K562 (cell line): ENCODE measurements at regions not wholly inside any gene's neighbourhood (a gene's known extent, or its start where the extent isn't known, plus 50 kb on each side); places are given as distances from the start of the nearest gene placed in this dataset.

ENCODE experiments used
- ATAC-seq: fragments of 200-7000 bp; cut with Tn5 transposase; 3 replicates; pipeline ENCODE4 v1.9.1; 2020; ENCODE audit warnings: moderate library complexity
- BruUV-seq: library from RNA; stranded (reverse); fragments of 400-500 nt; replicated peaks from 2 replicates; lab custom pipeline; 2021; lab: Mats Ljungman, UMichigan
- CTCF ChIA-PET: fragments of 300-600 bp; formaldehyde crosslinking; extraction: SDS; loops from one replicate; lab custom pipeline; 2021; ENCODE audit warnings: low intra/inter-chr PET ratio; lab: Yijun Ruan, JAX
- POLR2A ChIA-PET: fragments of 300-600, 350-650 bp; sonication (Branson Sonifier 250); formaldehyde crosslinking; extraction: SDS; loops from one replicate; lab custom pipeline; 2021; ENCODE audit warnings: antibody characterized with exemption, inconsistent platforms; lab: Yijun Ruan, JAX
- DNase-seq, 4 experiments: peaks; one replicate each; pipeline versions ENCODE4 v3.0.0 to v3.0.0-alpha.2; 2011 to 2018; ENCODE audit warnings: low spot score in 3 of 4, mixed read lengths in 3 of 4; ENCODE audit errors: extremely low read depth in 1 of 4
- FAIRE-seq: peaks from 2 replicates; lab custom pipeline; 2011; peaks lifted over from hg19 to GRCh38; lab: Jason Lieb, UNC
- H2AFZ ChIP-seq: 2 replicates; pipeline ENCODE4 v1.6.0; 2011; ENCODE audit warnings: low read depth, low read length, control low read depth, inconsistent platforms
- H3K27ac ChIP-seq: fragments of 200-600 bp; 3 replicates; pipeline ENCODE4 v1.8.0; 2011; ENCODE audit warnings: low read depth, mild to moderate bottlenecking, control low read depth, inconsistent platforms, low read length, moderate library complexity, mixed read lengths; ENCODE audit errors: extremely low read depth
- H3K27me3 ChIP-seq, 2 experiments: fragments of 300-600 bp in 1 of 2; 2 replicates in 1 of 2; 3 replicates in 1 of 2; pipeline versions ENCODE4 v1.6.0 to v1.8.0; 2011; ENCODE audit warnings: inconsistent platforms in 2 of 2, low read length in 2 of 2, mild to moderate bottlenecking in 1 of 2, mixed read lengths in 1 of 2, moderate library complexity in 1 of 2; ENCODE audit not compliant: control insufficient read depth in 2 of 2, insufficient read depth in 2 of 2
- H3K36me3 ChIP-seq: fragments of 300-600 bp; 3 replicates; pipeline ENCODE4 v1.8.0; 2011; ENCODE audit warnings: mild to moderate bottlenecking, low read length, inconsistent platforms; ENCODE audit not compliant: control insufficient read depth, insufficient read depth
- H3K4me1 ChIP-seq, 2 experiments: fragments of 200-600 bp in 1 of 2; replicated peaks in 1 of 2; 2 replicates in 1 of 2; 3 replicates in 1 of 2; pipeline versions ENCODE4 v1.5.1 to v1.8.0; 2011; ENCODE audit warnings: inconsistent platforms in 2 of 2, low read length in 2 of 2, mild to moderate bottlenecking in 1 of 2, mixed read lengths in 1 of 2, moderate library complexity in 1 of 2; ENCODE audit not compliant: control insufficient read depth in 2 of 2, insufficient read depth in 2 of 2
- H3K4me2 ChIP-seq: 2 replicates; pipeline ENCODE4 v1.6.1; 2011; ENCODE audit warnings: low read length, control low read depth, inconsistent platforms, mixed read lengths; ENCODE audit not compliant: insufficient read depth
- H3K4me3 ChIP-seq: fragments of 200-600 bp; sonication (generic), shearing (Covaris generic); 2 replicates; pipeline ENCODE4 v1.5.1; 2016; ENCODE audit warnings: control low read depth, inconsistent platforms
- H3K79me2 ChIP-seq: fragments of 200-600 bp; 3 replicates; pipeline ENCODE4 v1.8.0; 2011; ENCODE audit warnings: low read length, inconsistent platforms; ENCODE audit not compliant: control insufficient read depth, insufficient read depth
- H3K9ac ChIP-seq, 2 experiments: 2 replicates each; pipeline versions ENCODE4 v1.6.0 to v1.6.1; 2011; ENCODE audit warnings: low read depth in 2 of 2, low read length in 2 of 2, control low read depth in 1 of 2, inconsistent platforms in 1 of 2, mild to moderate bottlenecking in 1 of 2, mixed read lengths in 1 of 2; ENCODE audit not compliant: insufficient read depth in 1 of 2
- H3K9me1 ChIP-seq: one replicate; pipeline ENCODE4 v1.6.0; 2011; ENCODE audit warnings: inconsistent platforms, mild to moderate bottlenecking, low read length, moderate library complexity; ENCODE audit not compliant: control insufficient read depth, insufficient read depth
- H3K9me3 ChIP-seq: replicated peaks from 2 replicates; pipeline ENCODE4 v1.5.1; 2011; ENCODE audit warnings: low read depth, low read length, inconsistent platforms; ENCODE audit not compliant: control insufficient read depth, insufficient read depth
- H4K20me1 ChIP-seq: replicated peaks from 2 replicates; pipeline ENCODE4 v1.6.1; 2011; ENCODE audit warnings: low read length, inconsistent platforms, mixed read lengths; ENCODE audit not compliant: control insufficient read depth, insufficient read depth
- POLR2H ChIP-seq: IDR thresholded peaks from 2 replicates; pipeline ENCODE4 v1.6.1; 2016; ENCODE audit warnings: missing genetic modification characterization, low read depth, mild to moderate bottlenecking, control low read depth, missing compliant biosample characterization, moderate library complexity
- ZNF124 ChIP-seq: sonication (generic); formaldehyde crosslinking; IDR thresholded peaks from 2 replicates; pipeline ENCODE4 v1.8.1; 2022; ENCODE audit warnings: missing genetic modification reagents
- WGBS: fragments of 100-300 bp; shearing (Covaris generic); methylation state at CpG from one replicate; pipeline ENCODE4 v1.1.6; 2016; ENCODE audit warnings: low coverage, mixed read lengths; ENCODE audit not compliant: insufficient coverage; ENCODE audit errors: missing lambda C conversion rate; 5-methylcytosine and 5-hydroxymethylcytosine counted together
- in situ Hi-C: fragments of 300-500 bp; cut with MboI; formaldehyde crosslinking; loops from 4 replicates; pipeline ENCODE4 v1.15.0; 2018; ENCODE audit warnings: inconsistent platforms, mixed read lengths
- intact Hi-C: fragments of 100-400 bp; cut with micrococcal nuclease; formaldehyde crosslinking; loops from 2 replicates; pipeline ENCODE4 v1.14.2; 2022

- Histone ChIP-seq H4K20me1 (no peaks in the 10 kb centered on the region), H3K9me1 (no peaks in the 10 kb centered on the region), H3K27me3 (no peaks in the 10 kb centered on the region), H3K79me2 (no peaks in the 10 kb centered on the region), H3K4me1 (no peaks in the 10 kb centered on the region), H3K36me3 (no peaks in the 10 kb centered on the region), H3K4me3 (no peak overlapping the region), H3K4me2 (no peak overlapping the region), H2AFZ (no peak overlapping the region), H3K27ac (no peak overlapping the region), H3K9ac (no peak overlapping the region), H3K9me3 (no peaks in the 10 kb centered on the region)
- no peak for FAIRE-seq
- BruUV-seq = no TSS peak
- 0% methylated on average over 3 of the region's 3 CpGs for WGBS
- POLR2A ChIA-PET = no interaction called here
- DNase-seq = no peak
- ATAC-seq = no peak
- no peak for TF ChIP-seq POLR2H (tag)
- in situ Hi-C loops = no loop called here
- CTCF ChIA-PET = no interaction called here
- intact Hi-C loops = no loop called here
Observed at GRCh38 chr2:51120754-51121280, 88.9 kb upstream of the NRXN1 start.

- DNase-seq = no peak
- no peaks in the 10 kb centered on the region for H3K9me3 ChIP-seq
- H2AFZ ChIP-seq = no peak overlapping the region
- no peak for FAIRE-seq
- intact Hi-C loops = no loop called here
- no peak for ATAC-seq
- WGBS = 0% methylated on average over 3 of the region's 3 CpGs
- in situ Hi-C loops = no loop called here
- no peaks in the 10 kb centered on the region for H4K20me1 ChIP-seq
- BruUV-seq = no TSS peak
- CTCF ChIA-PET = no interaction called here
- H3K4me3 ChIP-seq = no peak overlapping the region
- no peak overlapping the region for H3K9ac ChIP-seq
- H3K4me2 ChIP-seq = no peak overlapping the region
- H3K79me2 ChIP-seq = no peaks in the 10 kb centered on the region
- no peaks in the 10 kb centered on the region for H3K36me3 ChIP-seq
- H3K4me1 ChIP-seq = no peaks in the 10 kb centered on the region
- H3K9me1 ChIP-seq = no peaks in the 10 kb centered on the region
- no peak for TF ChIP-seq ZNF124 (CRISPR knock-in tag)
- POLR2A ChIA-PET = no interaction called here
- no peak overlapping the region for H3K27ac ChIP-seq
- no peaks in the 10 kb centered on the region for H3K27me3 ChIP-seq
Observed at GRCh38 chr2:51111532-51111931, 79.6 kb upstream of the NRXN1 start.
